Endothelial cell of umbilical vein (primary cell): ENCODE measurements at regions not wholly inside any gene's neighbourhood (a gene's known extent, or its start where the extent isn't known, plus 50 kb on each side); places are given as distances from the start of the nearest gene placed in this dataset.

Experiments used
- BruUV-seq: library from RNA; stranded (reverse); fragments of 400-500 nt; replicated peaks from 2 replicates; lab custom pipeline; 2021; lab: Mats Ljungman, UMichigan
- CTCF ChIA-PET: fragments of 300-600, 350-600 bp; sonication (Branson Sonifier 250); formaldehyde crosslinking; loops from one replicate; lab custom pipeline; 2021; ENCODE audit warnings: antibody characterized with exemption, inconsistent platforms; lab: Charles Lee
- POLR2A ChIA-PET: fragments of 300-600, 350-600 bp; sonication (Branson Sonifier 250); formaldehyde crosslinking; loops from one replicate; lab custom pipeline; 2021; ENCODE audit warnings: antibody characterized with exemption, inconsistent platforms; lab: Charles Lee
- DNase-seq: peaks from one replicate; pipeline ENCODE4 v3.0.0-alpha.2; 2011; ENCODE audit warnings: low read depth, low spot score
- FAIRE-seq: peaks from 2 replicates; lab custom pipeline; 2011; peaks lifted over from hg19 to GRCh38; lab: Jason Lieb, UNC
- H2AFZ ChIP-seq: 2 replicates; pipeline ENCODE4 v1.6.0; 2012; ENCODE audit warnings: low read depth, low read length, control low read depth, inconsistent platforms
- H3K27ac ChIP-seq: 2 replicates; pipeline ENCODE4 v1.5.1; 2011; ENCODE audit warnings: low read depth, mild to moderate bottlenecking, control low read depth, low read length, moderate library complexity; ENCODE audit not compliant: insufficient read depth
- H3K27me3 ChIP-seq, 2 experiments: 2 replicates each; pipeline versions ENCODE4 v1.6.0 to v1.6.1; 2011; ENCODE audit warnings: low read length in 2 of 2, mixed read lengths in 1 of 2; ENCODE audit not compliant: control insufficient read depth in 2 of 2, insufficient read depth in 2 of 2
- H3K36me3 ChIP-seq, 2 experiments: 2 replicates in 1 of 2; 3 replicates in 1 of 2; pipeline ENCODE4 v1.5.1; 2011; ENCODE audit warnings: low read length in 2 of 2, mild to moderate bottlenecking in 1 of 2, moderate library complexity in 1 of 2; ENCODE audit not compliant: control insufficient read depth in 2 of 2, insufficient read depth in 2 of 2; ENCODE audit errors: extremely low read depth in 1 of 2
- H3K4me1 ChIP-seq: 3 replicates; pipeline ENCODE4 v1.5.1; 2011; ENCODE audit warnings: mild to moderate bottlenecking, low read length; ENCODE audit not compliant: control insufficient read depth, insufficient read depth; ENCODE audit errors: extremely low read depth
- H3K4me2 ChIP-seq: 2 replicates; pipeline ENCODE4 v1.6.1; 2011; ENCODE audit warnings: low read length, control low read depth, mixed read lengths; ENCODE audit not compliant: insufficient read depth
- H3K4me3 ChIP-seq, 3 experiments: fragments of 200-600 bp in 1 of 3; sonication (generic), shearing (Covaris generic) in 1 of 3; replicated peaks in 1 of 3; 2 replicates each; pipeline ENCODE4 v1.5.1; 2011 to 2016; ENCODE audit warnings: control low read depth in 3 of 3, low read length in 3 of 3, mild to moderate bottlenecking in 2 of 3, inconsistent platforms in 1 of 3, low read depth in 1 of 3, moderate library complexity in 1 of 3; ENCODE audit not compliant: insufficient read depth in 1 of 3
- H3K79me2 ChIP-seq: 2 replicates; pipeline ENCODE4 v1.6.0; 2012; ENCODE audit warnings: low read length, inconsistent platforms; ENCODE audit not compliant: control insufficient read depth, insufficient read depth
- H3K9ac ChIP-seq: replicated peaks from 2 replicates; pipeline ENCODE3; 2011; ENCODE audit warnings: low read length, control low read depth; ENCODE audit not compliant: insufficient read depth; ENCODE audit errors: extremely low read depth
- H3K9me1 ChIP-seq: replicated peaks from 3 replicates; pipeline ENCODE4 v1.6.0; 2011; ENCODE audit warnings: mild to moderate bottlenecking, low read length; ENCODE audit not compliant: control insufficient read depth, insufficient read depth; ENCODE audit errors: extremely low read depth
- H3K9me3 ChIP-seq: replicated peaks from 2 replicates; pipeline ENCODE4 v1.5.1; 2012; ENCODE audit warnings: low read length, inconsistent platforms; ENCODE audit not compliant: control insufficient read depth, insufficient read depth
- H4K20me1 ChIP-seq: replicated peaks from 2 replicates; pipeline ENCODE3; 2011; ENCODE audit warnings: mild to moderate bottlenecking, low read length; ENCODE audit not compliant: control insufficient read depth, insufficient read depth; ENCODE audit errors: extremely low read depth
- CTCF ChIP-seq, 2 donors: IDR thresholded peaks; 1 replicate in 1 of 2; 2 replicates in 1 of 2; pipeline ENCODE4 v1.5.1; 2011; ENCODE audit warnings: low read length in 2 of 2, mild to moderate bottlenecking in 2 of 2, moderate library complexity in 2 of 2, control low read depth in 1 of 2, inconsistent platforms in 1 of 2, low read depth in 1 of 2; ENCODE audit not compliant: insufficient read depth in 1 of 2; ENCODE audit errors: extremely low read depth in 1 of 2
- EZH2 ChIP-seq: IDR thresholded peaks from 2 replicates; pipeline ENCODE4 v1.6.1; 2012; ENCODE audit warnings: borderline replicate concordance, low read depth, mild to moderate bottlenecking, moderate library complexity, low read length, inconsistent platforms; ENCODE audit not compliant: severe bottlenecking
- FOS ChIP-seq: IDR thresholded peaks from 2 replicates; pipeline ENCODE4 v1.6.1; 2011; ENCODE audit warnings: mild to moderate bottlenecking, low read length, moderate library complexity, borderline replicate concordance; ENCODE audit not compliant: insufficient read depth
- GATA2 ChIP-seq: IDR thresholded peaks from 2 replicates; pipeline ENCODE4 v1.7.0; 2011; ENCODE audit warnings: low read depth, mild to moderate bottlenecking, moderate library complexity, mixed read lengths, low read length; ENCODE audit not compliant: insufficient read length, insufficient read depth
- JUN ChIP-seq: IDR thresholded peaks from 2 replicates; pipeline ENCODE4 v1.6.1; 2011; ENCODE audit warnings: borderline replicate concordance, low read depth; ENCODE audit not compliant: insufficient read length, insufficient read depth
- MAX ChIP-seq: IDR thresholded peaks from 2 replicates; pipeline ENCODE4 v1.6.1; 2011; ENCODE audit not compliant: insufficient read depth, insufficient read length
- MYC ChIP-seq: IDR thresholded peaks from one replicate; pipeline ENCODE4 v1.6.1; 2011; ENCODE audit warnings: mild to moderate bottlenecking, low read depth, low read length
- POLR2A ChIP-seq: IDR thresholded peaks from 2 replicates; pipeline ENCODE4 v1.6.1; 2012; ENCODE audit warnings: low read depth, mild to moderate bottlenecking, control low read depth, low read length
- POLR2AphosphoS5 ChIP-seq: IDR thresholded peaks from 2 replicates; pipeline ENCODE4 v1.6.1; 2012; ENCODE audit warnings: low read depth, mild to moderate bottlenecking, control low read depth, low read length, moderate library complexity; ENCODE audit not compliant: insufficient read depth
- dilution Hi-C: fragments of 300-500 bp; cut with MboI; formaldehyde crosslinking; loops from one replicate; pipeline ENCODE4 v1.15.0; 2019; ENCODE audit warnings: low sequenced_read_pairs; ENCODE audit not compliant: extremely low pct_ligation_motif_present
- intact Hi-C: fragments of 100-400 bp; cut with micrococcal nuclease; formaldehyde crosslinking; loops from one replicate; pipeline ENCODE4 v1.10.0; 2022

GRCh38 chr22:48068323-48068885, 1306.0 kb downstream of the TBC1D22A start:
- H3K79me2 ChIP-seq, result no peaks in the 10 kb centered on the region
- no TSS peak for BruUV-seq
- H3K27me3 ChIP-seq, result no peaks in the 10 kb centered on the region
- no peaks in the 10 kb centered on the region for H4K20me1 ChIP-seq
- POLR2A ChIA-PET, result no interaction called here
- no peak overlapping the region for H3K27ac ChIP-seq
- H3K9me3 ChIP-seq, result peaks cover 10% of the 10 kb centered on the region
- no peak overlapping the region for H3K4me2 ChIP-seq
- DNase-seq (no peak), FAIRE-seq (no peak)
- CTCF ChIA-PET, result no interaction called here
- no peak overlapping the region for H2AFZ ChIP-seq
- H3K4me3 ChIP-seq, result no peak overlapping the region
- no peak for TF ChIP-seq POLR2A
- no peak for TF ChIP-seq EZH2
- no peak for TF ChIP-seq MYC
- TF ChIP-seq POLR2AphosphoS5, result no peak
- no peak for TF ChIP-seq FOS
- no peak for TF ChIP-seq CTCF (IDR thresholded peaks at IDR 0.05; ENCODE audit: extremely low read depth in 1 of 2, insufficient read depth in 1 of 2, low read depth in 1 of 2, low read length in 2 of 2)
- TF ChIP-seq JUN, result no peak
- no peak for TF ChIP-seq MAX
- TF ChIP-seq GATA2, result no peak
- H3K4me1 ChIP-seq, result no peaks in the 10 kb centered on the region
- intact Hi-C loops (no loop called here), dilution Hi-C loops (no loop called here)
- no peaks in the 10 kb centered on the region for H3K9me1 ChIP-seq
- H3K36me3 ChIP-seq, result no peaks in the 10 kb centered on the region
- H3K9ac ChIP-seq, result no peak overlapping the region
